BLaER1 treated with 17β-estradiol and CSF1 and Interleukin-3, amounts not matched to agents 10 nM and 100 nM (cell line): ENCODE measurements at regions not wholly inside any gene's neighbourhood (a gene's known extent, or its start where the extent isn't known, plus 50 kb on each side); places are given as distances from the start of the nearest gene placed in this dataset.

Experiments
- H3K27ac ChIP-seq, 11 experiments: shearing (Covaris generic); formaldehyde crosslinking; 2 replicates each; pipeline ENCODE4 v1.8.1; 2022
- H3K27me3 ChIP-seq, 11 experiments: shearing (Covaris generic); formaldehyde crosslinking; 2 replicates each; pipeline ENCODE4 v1.8.1; 2022
- H3K36me3 ChIP-seq, 11 experiments: shearing (Covaris generic); formaldehyde crosslinking; 2 replicates each; pipeline ENCODE4 v1.8.1; 2022
- H3K4me1 ChIP-seq, 10 experiments: shearing (Covaris generic); formaldehyde crosslinking; 2 replicates each; pipeline ENCODE4 v1.8.1; 2022
- H3K4me2 ChIP-seq, 11 experiments: shearing (Covaris generic); formaldehyde crosslinking; 2 replicates each; pipeline ENCODE4 v1.8.1; 2022
- H3K4me3 ChIP-seq, 10 experiments: shearing (Covaris generic); formaldehyde crosslinking; 2 replicates each; pipeline ENCODE4 v1.8.1; 2022
- H3K9ac ChIP-seq, 11 experiments: shearing (Covaris generic); formaldehyde crosslinking; 2 replicates each; pipeline ENCODE4 v1.8.1; 2022
- H3K9me3 ChIP-seq, 11 experiments: shearing (Covaris generic); formaldehyde crosslinking; replicated peaks in 1 of 11; 2 replicates each; pipeline ENCODE4 v1.8.1; 2022
- H4K20me1 ChIP-seq, 11 experiments: shearing (Covaris generic); formaldehyde crosslinking; 2 replicates each; pipeline ENCODE4 v1.8.1; 2022
- Cebpa-rat ChIP-seq, 11 experiments: shearing (Covaris generic); IDR thresholded peaks; 2 replicates each; pipeline ENCODE4 v1.8.1; 2022

GRCh38 chr5:107776922-107777740, 106.4 kb upstream of the EFNA5 start:
- no peak overlapping the region for H3K4me3 ChIP-seq
- H3K9ac ChIP-seq = no peak overlapping the region
- no peaks in the 10 kb centered on the region for H3K27me3 ChIP-seq
- no peak overlapping the region for H3K27ac ChIP-seq
- 0 out of 22 replicates have a peak overlapping the region, but pooled peaks of 1 of the 11 experiments have one; percentile 5 for H3K4me2 ChIP-seq
- H3K9me3 ChIP-seq = peaks cover 0 to 6% (median 0%) of the 10 kb centered on the region in 11 experiments; a peak in 1 of 22 replicates
- no peaks in the 10 kb centered on the region for H4K20me1 ChIP-seq
- no peak for TF ChIP-seq Cebpa-rat (IDR thresholded peaks at IDR 0.05)
- no peaks in the 10 kb centered on the region for H3K36me3 ChIP-seq
- peaks cover 0 to 5% (median 0%) of the 10 kb centered on the region in 10 experiments; a peak in 2 of 20 replicates for H3K4me1 ChIP-seq

DNA sequence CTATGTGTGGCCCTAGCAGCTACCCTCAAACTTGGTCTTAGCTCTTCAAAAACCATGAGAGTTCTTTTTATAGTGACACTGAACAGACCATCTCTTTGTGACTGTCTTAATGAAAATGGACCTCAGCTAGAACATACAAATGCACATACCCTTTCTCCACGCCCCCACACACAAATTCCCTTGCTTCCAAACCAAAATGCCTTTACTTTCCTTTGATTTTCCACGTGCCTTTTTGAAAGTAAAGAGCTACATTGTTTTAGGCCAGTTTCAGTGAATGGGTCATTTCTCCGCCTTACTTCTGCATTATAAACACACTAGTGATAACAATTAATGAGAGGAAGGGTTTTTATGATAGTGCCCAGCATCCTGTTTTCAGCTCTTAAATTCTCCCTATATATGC, 105.8 kb upstream of the EFNA5 start:
- Histone ChIP-seq H3K4me2 (no peak overlapping the region), H3K4me3 (no peak overlapping the region), H3K27ac (no peak overlapping the region), H3K27me3 (no peaks in the 10 kb centered on the region), H4K20me1 (no peaks in the 10 kb centered on the region), H3K9ac (no peak overlapping the region), H3K36me3 (no peaks in the 10 kb centered on the region), H3K9me3 (peaks cover 0 to 4% (median 0%) of the 10 kb centered on the region in 11 experiments; a peak in 1 of 22 replicates), H3K4me1 (peaks cover 0 to 5% (median 0%) of the 10 kb centered on the region in 10 experiments; a peak in 2 of 20 replicates)
- TF ChIP-seq Cebpa-rat (IDR thresholded peaks at IDR 0.05) = no peak

- Histone ChIP-seq H3K36me3 (no peaks in the 10 kb centered on the region), H3K27ac (no peak overlapping the region), H4K20me1 (no peaks in the 10 kb centered on the region), H3K27me3 (no peaks in the 10 kb centered on the region), H3K4me2 (no peak overlapping the region), H3K4me1 (peaks cover 0 to 5% (median 0%) of the 10 kb centered on the region in 10 experiments; a peak in 2 of 20 replicates), H3K9me3 (no peaks in the 10 kb centered on the region), H3K4me3 (no peak overlapping the region), H3K9ac (no peak overlapping the region)
- no peak for TF ChIP-seq Cebpa-rat (IDR thresholded peaks at IDR 0.05)
These were observed 103.6 kb upstream of the EFNA5 start for GRCh38 chr5:107774316-107774715.

DNA sequence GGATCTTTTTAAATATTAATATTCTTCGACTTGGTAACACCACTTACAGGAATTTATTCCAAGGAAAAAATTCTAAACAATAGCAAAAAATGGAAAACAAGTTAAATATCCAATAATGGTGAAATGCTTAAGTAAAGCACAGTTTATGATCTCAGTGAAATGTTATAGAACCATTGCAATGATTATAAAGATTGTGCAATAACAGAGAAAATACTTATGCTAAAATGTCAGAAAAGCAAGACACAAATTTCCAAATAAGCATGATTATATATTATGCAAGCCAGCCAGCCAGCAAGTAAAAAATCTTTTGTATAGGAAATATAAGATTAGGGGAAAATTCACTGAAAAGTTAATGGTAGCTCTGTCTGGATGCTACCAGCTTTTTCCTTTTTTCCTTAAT, 102.7 kb upstream of the EFNA5 start:
- no peak overlapping the region for H3K4me2 ChIP-seq
- no peaks in the 10 kb centered on the region for H3K36me3 ChIP-seq
- H3K4me3 ChIP-seq = no peak overlapping the region
- no peak overlapping the region for H3K27ac ChIP-seq
- no peak overlapping the region for H3K9ac ChIP-seq
- no peaks in the 10 kb centered on the region for H4K20me1 ChIP-seq
- peaks cover 0 to 5% (median 0%) of the 10 kb centered on the region in 10 experiments; a peak in 2 of 20 replicates for H3K4me1 ChIP-seq
- peak in 1 of 11 experiments; percentile 39; a peak in 1 of 22 replicates for TF ChIP-seq Cebpa-rat (IDR thresholded peaks at IDR 0.05)
- no peaks in the 10 kb centered on the region for H3K27me3 ChIP-seq
- no peaks in the 10 kb centered on the region for H3K9me3 ChIP-seq

GRCh38 chr5:107772418-107773310, 101.9 kb upstream of the EFNA5 start:
- TF ChIP-seq Cebpa-rat (IDR thresholded peaks at IDR 0.05) = no peak
- no peaks in the 10 kb centered on the region for H3K36me3 ChIP-seq
- H3K27me3 ChIP-seq = no peaks in the 10 kb centered on the region
- no peak overlapping the region for H3K27ac ChIP-seq
- H3K4me1 ChIP-seq = peaks cover 0 to 5% (median 0%) of the 10 kb centered on the region in 10 experiments; a peak in 2 of 20 replicates
- H3K4me2 ChIP-seq = no peak overlapping the region
- H3K4me3 ChIP-seq = no peak overlapping the region
- H4K20me1 ChIP-seq = no peaks in the 10 kb centered on the region
- no peak overlapping the region for H3K9ac ChIP-seq
- no peaks in the 10 kb centered on the region for H3K9me3 ChIP-seq

GRCh38 chr5:107771926-107772325, 101.2 kb upstream of the EFNA5 start:
- Histone ChIP-seq H3K9ac (no peak overlapping the region), H3K4me1 (no peaks in the 10 kb centered on the region), H3K4me2 (no peak overlapping the region), H4K20me1 (no peaks in the 10 kb centered on the region), H3K4me3 (no peak overlapping the region), H3K27ac (no peak overlapping the region), H3K36me3 (no peaks in the 10 kb centered on the region), H3K9me3 (no peaks in the 10 kb centered on the region), H3K27me3 (no peaks in the 10 kb centered on the region)
- TF ChIP-seq Cebpa-rat (IDR thresholded peaks at IDR 0.05) = no peak

GRCh38 chr5:107770051-107770450, 99.3 kb upstream of the EFNA5 start:
- Histone ChIP-seq H3K4me1 (no peaks in the 10 kb centered on the region), H3K9ac (no peak overlapping the region), H3K36me3 (no peaks in the 10 kb centered on the region), H3K9me3 (no peaks in the 10 kb centered on the region), H3K27ac (no peak overlapping the region), H3K27me3 (no peaks in the 10 kb centered on the region), H3K4me3 (no peak overlapping the region), H4K20me1 (no peaks in the 10 kb centered on the region), H3K4me2 (no peak overlapping the region)
- TF ChIP-seq Cebpa-rat (IDR thresholded peaks at IDR 0.05) = no peak

GRCh38 chr5:107769519-107769918, 98.8 kb upstream of the EFNA5 start:
- Histone ChIP-seq H4K20me1 (no peaks in the 10 kb centered on the region), H3K4me2 (no peak overlapping the region), H3K27ac (no peak overlapping the region), H3K36me3 (no peaks in the 10 kb centered on the region), H3K4me3 (no peak overlapping the region), H3K9ac (no peak overlapping the region), H3K9me3 (no peaks in the 10 kb centered on the region), H3K27me3 (no peaks in the 10 kb centered on the region), H3K4me1 (no peaks in the 10 kb centered on the region)
- no peak for TF ChIP-seq Cebpa-rat (IDR thresholded peaks at IDR 0.05)

GRCh38 chr5:107766972-107767371, 96.2 kb upstream of the EFNA5 start:
- Histone ChIP-seq H3K9me3 (no peaks in the 10 kb centered on the region), H3K36me3 (no peaks in the 10 kb centered on the region), H3K9ac (no peak overlapping the region), H3K4me2 (no peak overlapping the region), H3K27ac (no peak overlapping the region), H3K27me3 (no peaks in the 10 kb centered on the region), H3K4me1 (no peaks in the 10 kb centered on the region), H4K20me1 (no peaks in the 10 kb centered on the region), H3K4me3 (no peak overlapping the region)
- TF ChIP-seq Cebpa-rat (IDR thresholded peaks at IDR 0.05) = no peak
